Fibroblast of skin of back (primary cell): ENCODE measurements at regions not wholly inside any gene's neighbourhood (a gene's known extent, or its start where the extent isn't known, plus 50 kb on each side); places are given as distances from the start of the nearest gene placed in this dataset.

Experiments used
- DNase-seq: peaks from one replicate; pipeline ENCODE4 v3.0.0-alpha.2; 2013

GRCh38 chr17:72503556-72503955 lies 382.7 kb downstream of the SOX9 start:
- DNase-seq: no peak

- DNase-seq: no peak
Measured at GRCh38 chr17:72504783-72505182, 384.0 kb downstream of the SOX9 start.

GRCh38 chr17:72506773-72507172 lies 386.0 kb downstream of the SOX9 start:
- peak; percentile 61 for DNase-seq

- no peak for DNase-seq
Measured at GRCh38 chr17:72507370-72507769, 386.6 kb downstream of the SOX9 start.

GRCh38 chr17:72510351-72511016 lies 389.7 kb downstream of the SOX9 start:
- DNase-seq: peak; percentile 26

- DNase-seq: no peak
Measured at GRCh38 chr17:72511242-72511641, 390.4 kb downstream of the SOX9 start.

GRCh38 chr17:72511874-72512273 lies 391.1 kb downstream of the SOX9 start:
- no peak for DNase-seq

GRCh38 chr17:72512649-72513556 lies 392.1 kb downstream of the SOX9 start:
- DNase-seq: no peak

- DNase-seq: no peak
Measured at GRCh38 chr17:72514321-72514861, 393.6 kb downstream of the SOX9 start.

- DNase-seq: peak; percentile 64
Measured at GRCh38 chr17:72514891-72515290, 394.1 kb downstream of the SOX9 start.

- peak; percentile 28 for DNase-seq
Measured at GRCh38 chr17:72515291-72516065, 394.7 kb downstream of the SOX9 start.

- DNase-seq: no peak
Measured at GRCh38 chr17:72516772-72517399, 396.1 kb downstream of the SOX9 start.

GRCh38 chr17:72517413-72518158 lies 396.8 kb downstream of the SOX9 start:
- no peak for DNase-seq

GRCh38 chr17:72518159-72518732 lies 397.4 kb downstream of the SOX9 start:
- DNase-seq: no peak

GRCh38 chr17:72518753-72519597 lies 398.2 kb downstream of the SOX9 start:
- DNase-seq: no peak

- DNase-seq: no peak
Measured at GRCh38 chr17:72519598-72519936, 398.7 kb downstream of the SOX9 start.

GRCh38 chr17:72520665-72521303 lies 400.0 kb downstream of the SOX9 start:
- no peak for DNase-seq

GRCh38 chr17:72523491-72523890 lies 402.7 kb downstream of the SOX9 start:
- no peak for DNase-seq

- DNase-seq: no peak
Measured at GRCh38 chr17:72525225-72526015, 404.6 kb downstream of the SOX9 start.
